ENCODE measurements at regions not wholly inside any gene's neighbourhood (a gene's known extent, or its start where the extent isn't known, plus 50 kb on each side); places are given as distances from the start of the nearest gene placed in this dataset.
"Not testable (repeated sequence)": the region's sequence is repeated elsewhere in the genome, so short reads cannot be mapped to it uniquely, and the experiment has no call there.

- no peak for TF ChIP-seq CTCF (IDR thresholded peaks at IDR 0.05)
- intact Hi-C loops (cut with DNase I), result no loop called here
- 92% methylated on average over 2 of the region's 2 CpGs for WGBS
- H3K9me3 ChIP-seq, result no peaks in the 10 kb centered on the region
- no peaks in the 10 kb centered on the region for H3K27me3 ChIP-seq
- H3K27ac ChIP-seq (replicated peaks in 1 of 4), result no peak overlapping the region
- DNase-seq (ENCODE audit: extremely low spot score), result no peak
- no peaks in the 10 kb centered on the region for H3K4me1 ChIP-seq
- H3K4me3 ChIP-seq, result no peak overlapping the region
- no peaks in the 10 kb centered on the region for H3K36me3 ChIP-seq
Measured at GRCh38 chr7:113179313-113179712, 61.0 kb upstream of the SMIM30 start.

- Histone ChIP-seq H3K27me3 (no peaks in the 10 kb centered on the region), H3K9me3 (no peaks in the 10 kb centered on the region), H3K36me3 (no peaks in the 10 kb centered on the region), H3K27ac (replicated peaks in 1 of 4) (no peak overlapping the region), H3K4me1 (no peaks in the 10 kb centered on the region), H3K4me3 (no peak overlapping the region)
- no peak for DNase-seq (ENCODE audit: extremely low spot score)
- intact Hi-C loops (cut with DNase I), result no loop called here
- WGBS, result 86% methylated on average over 3 of the region's 3 CpGs
- no peak for TF ChIP-seq EP300 (IDR thresholded peaks at IDR 0.05)
- TF ChIP-seq CTCF (IDR thresholded peaks at IDR 0.05), result no peak
- no peak for TF ChIP-seq POLR2AphosphoS5 (IDR thresholded peaks at IDR 0.05)
- TF ChIP-seq POLR2A (IDR thresholded peaks at IDR 0.05; ENCODE audit: low read depth), result no peak
Measured at GRCh38 chr7:113176836-113177235, 58.5 kb upstream of the SMIM30 start.

- H3K4me1 ChIP-seq; H3K4me3 ChIP-seq; intact Hi-C loops (cut with DNase I); DNase-seq (ENCODE audit: extremely low spot score); H3K36me3 ChIP-seq; H3K27me3 ChIP-seq; H3K27ac ChIP-seq (replicated peaks in 1 of 4); H3K9me3 ChIP-seq: not testable (repeated sequence)
Measured at GRCh38 chr7:113176180-113176579, 57.8 kb upstream of the SMIM30 start.

GRCh38 chr7:113175525-113176104 lies 57.3 kb upstream of the SMIM30 start:
- TF ChIP-seq EP300 (IDR thresholded peaks at IDR 0.05) (no peak), POLR2AphosphoS5 (IDR thresholded peaks at IDR 0.05) (no peak), POLR2A (IDR thresholded peaks at IDR 0.05; ENCODE audit: low read depth) (no peak), CTCF (IDR thresholded peaks at IDR 0.05) (no peak)
- 97% methylated on average over 1 of the region's 1 CpG for WGBS
- Histone ChIP-seq H3K4me1 (no peaks in the 10 kb centered on the region), H3K4me3 (no peak overlapping the region), H3K9me3 (no peaks in the 10 kb centered on the region), H3K27ac (replicated peaks in 1 of 4) (no peak overlapping the region), H3K36me3 (no peaks in the 10 kb centered on the region), H3K27me3 (no peaks in the 10 kb centered on the region)
- DNase-seq (ENCODE audit: extremely low spot score), result no peak
- intact Hi-C loops (cut with DNase I), result no loop called here

GRCh38 chr7:113172726-113173125 lies 54.4 kb upstream of the SMIM30 start:
- no peak for DNase-seq (ENCODE audit: extremely low spot score)
- Histone ChIP-seq H3K9me3 (no peaks in the 10 kb centered on the region), H3K4me3 (no peak overlapping the region), H3K4me1 (no peaks in the 10 kb centered on the region), H3K27me3 (no peaks in the 10 kb centered on the region), H3K27ac (replicated peaks in 1 of 4) (no peak overlapping the region), H3K36me3 (no peaks in the 10 kb centered on the region)
- 93% methylated on average over 11 of the region's 11 CpGs for WGBS
- TF ChIP-seq EP300 (IDR thresholded peaks at IDR 0.05) (no peak), CTCF (IDR thresholded peaks at IDR 0.05) (no peak), POLR2AphosphoS5 (IDR thresholded peaks at IDR 0.05) (no peak), POLR2A (IDR thresholded peaks at IDR 0.05; ENCODE audit: low read depth) (no peak)
- intact Hi-C loops (cut with DNase I), result no loop called here

All from esophagus muscularis mucosa (tissue), 4 donors.